Neural cell (in vitro differentiated cells): ENCODE measurements at regions not wholly inside any gene's neighbourhood (a gene's known extent, or its start where the extent isn't known, plus 50 kb on each side); places are given as distances from the start of the nearest gene placed in this dataset.

Experiments
- CTCF ChIP-seq: fragments of 450-650 bp; IDR thresholded peaks from 2 replicates; pipeline ENCODE4 v1.5.1; 2014; ENCODE audit warnings: antibody characterized with exemption, mild to moderate bottlenecking, moderate library complexity; ENCODE audit not compliant: poor library complexity, severe bottlenecking
- EP300 ChIP-seq: fragments of 450-650 bp; conservative IDR thresholded peaks from 2 replicates; pipeline ENCODE4 v1.6.1; 2014; ENCODE audit warnings: antibody characterized with exemption, mild to moderate bottlenecking, moderate library complexity; ENCODE audit not compliant: poor library complexity, severe bottlenecking
- POLR2AphosphoS5 ChIP-seq: IDR thresholded peaks from 2 replicates; pipeline ENCODE4 v1.6.1; 2012

GRCh38 chr17:6278376-6278775, 156.5 kb downstream of the AIPL1 start:
- TF ChIP-seq CTCF (no peak), EP300 (no peak), POLR2AphosphoS5 (no peak)
